GM18508 (cell line): ENCODE measurements at regions not wholly inside any gene's neighbourhood (a gene's known extent, or its start where the extent isn't known, plus 50 kb on each side); places are given as distances from the start of the nearest gene placed in this dataset.
"Not testable (repeated sequence)": the region's sequence is repeated elsewhere in the genome, so short reads cannot be mapped to it uniquely, and the experiment has no call there.

Experiments
- ATAC-seq: cut with Tn5 transposase; IDR thresholded peaks from one replicate; pipeline ENCODE4 v1.9.1; 2021; ENCODE audit warnings: moderate number of reproducible peaks; ENCODE audit not compliant: insufficient read depth, unreplicated experiment

DNA sequence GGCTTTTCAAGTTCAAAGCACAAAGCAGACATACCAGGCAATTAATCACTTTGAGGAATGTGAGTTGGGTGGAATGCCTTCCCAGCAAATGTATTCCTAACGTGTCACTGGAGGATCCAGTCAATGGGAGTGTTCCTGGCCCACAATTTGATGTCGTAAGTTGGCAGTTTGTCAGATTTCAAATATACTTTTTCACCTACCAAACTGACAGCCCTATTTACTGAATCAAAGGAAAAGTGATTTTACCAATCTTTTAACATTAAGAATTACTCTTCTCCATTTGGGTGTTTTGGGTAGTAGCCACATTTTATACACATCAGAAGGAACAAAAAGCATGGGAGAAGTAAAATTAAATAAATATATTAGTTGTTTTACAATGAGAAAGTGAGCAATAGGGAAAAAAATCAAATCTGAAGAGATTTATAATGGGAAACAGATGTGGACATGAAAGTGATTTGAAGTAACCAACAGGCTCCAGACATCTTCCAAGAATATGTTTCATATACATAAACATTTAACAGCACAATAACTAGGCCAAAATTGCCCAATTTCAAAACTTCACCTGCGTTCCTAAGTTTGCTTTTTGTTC is 222.9 kb downstream of the MTERF1 start:
- ATAC-seq = no peak

DNA sequence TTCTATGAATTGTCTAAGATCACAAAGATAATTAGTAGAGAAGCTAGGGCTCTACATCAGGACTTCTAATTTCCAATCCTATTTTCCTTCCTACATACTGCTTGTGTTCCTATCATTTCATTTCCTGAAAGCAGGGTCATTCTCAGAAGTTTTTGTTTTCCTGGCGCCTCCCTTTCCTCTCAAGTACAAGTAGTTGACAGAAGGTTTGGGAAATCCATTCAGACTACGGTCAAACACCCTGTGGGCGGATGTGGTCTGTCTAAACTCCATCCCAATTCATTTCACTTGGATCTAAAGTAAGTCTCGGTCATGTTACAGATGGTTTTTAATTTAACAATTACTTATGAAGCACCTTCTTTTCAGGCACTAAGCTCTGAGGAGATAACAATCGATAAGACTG is 221.4 kb downstream of the MTERF1 start:
- ATAC-seq = no peak

DNA sequence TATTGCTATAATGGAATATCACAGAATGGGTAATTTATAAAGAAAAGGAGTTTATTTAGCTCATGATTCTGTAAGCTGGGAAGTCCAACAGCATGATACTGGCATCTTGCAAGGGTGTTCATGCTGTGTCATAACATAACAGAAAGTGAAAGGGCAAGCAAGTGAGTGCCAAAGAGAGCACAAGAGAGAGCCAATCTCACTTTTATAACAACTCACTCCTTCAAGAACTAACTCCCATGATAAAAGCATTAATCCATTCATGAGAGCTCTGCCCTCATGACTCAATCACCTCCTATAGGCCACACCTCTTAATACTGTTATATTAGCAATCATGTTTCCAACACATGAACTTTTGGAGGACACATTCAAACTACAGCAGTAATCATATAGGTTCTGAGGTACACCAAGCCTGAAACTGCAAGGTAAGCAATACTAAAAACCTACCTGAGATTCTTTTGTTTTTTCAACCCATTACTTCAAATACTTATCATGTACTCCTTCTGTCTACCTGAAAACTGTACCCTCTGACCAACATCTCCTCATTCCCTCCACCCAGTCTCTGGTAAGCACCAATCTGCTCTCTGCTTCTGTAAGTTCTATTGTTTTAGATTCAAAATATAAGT is 219.7 kb downstream of the MTERF1 start:
- ATAC-seq = peak; percentile 63

DNA sequence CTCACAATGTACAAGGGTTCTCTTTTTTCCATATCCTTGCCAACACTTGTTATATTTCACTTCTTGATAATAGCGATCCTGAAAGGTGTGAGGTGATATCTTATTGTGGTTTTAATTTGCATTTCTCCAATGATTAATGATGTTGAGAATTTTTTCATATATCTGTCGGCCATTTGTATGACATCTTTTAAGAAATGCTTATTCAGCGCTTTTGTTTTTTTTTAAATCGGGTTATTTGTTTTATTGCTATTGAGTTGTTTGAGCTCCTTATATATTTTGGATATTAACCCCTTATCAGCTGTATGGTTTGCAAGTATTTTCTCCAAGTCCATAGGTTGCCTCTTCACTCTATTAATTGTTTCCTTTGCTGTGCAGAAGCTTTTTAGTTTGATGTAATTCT is 218.8 kb downstream of the MTERF1 start:
- ATAC-seq = no peak

DNA sequence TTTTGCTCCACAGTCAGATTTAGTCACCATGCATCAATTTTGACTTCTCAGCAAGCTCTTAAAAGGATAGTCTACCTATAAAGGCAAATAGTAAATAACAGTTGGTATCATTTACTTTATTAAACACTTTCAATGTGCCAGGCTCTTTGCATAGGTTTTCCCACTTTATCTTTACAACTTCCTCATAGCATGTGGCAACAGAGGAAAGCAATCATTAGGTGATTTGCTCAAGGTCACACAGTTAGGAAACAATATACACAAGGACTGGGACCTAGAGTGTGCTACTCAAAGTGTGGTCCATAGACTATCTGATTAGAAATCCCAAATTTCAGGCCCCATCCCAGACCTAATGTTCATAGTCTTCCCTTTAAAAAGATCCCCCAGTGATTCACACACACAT is 212.3 kb downstream of the MTERF1 start:
- ATAC-seq = no peak

DNA sequence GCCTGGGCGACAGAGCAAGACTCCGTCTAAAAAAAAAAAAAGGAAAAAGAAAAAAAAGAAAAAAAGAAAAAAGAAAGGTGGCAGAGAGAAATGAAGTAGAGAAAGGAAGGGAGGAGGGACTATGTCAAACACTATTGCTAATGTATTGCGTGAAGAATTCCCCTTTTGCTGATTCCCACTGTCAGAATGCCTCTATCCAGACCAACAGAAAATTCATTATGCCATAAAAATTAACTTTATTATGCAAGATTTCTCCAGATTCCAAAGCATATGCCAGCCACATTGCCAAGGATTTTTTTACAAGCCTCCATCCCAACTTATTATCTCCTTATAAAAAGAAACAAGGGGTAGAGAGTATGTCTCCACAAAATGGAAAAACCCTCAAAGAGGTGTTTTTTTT is 209.3 kb downstream of the MTERF1 start:
- no peak for ATAC-seq

DNA sequence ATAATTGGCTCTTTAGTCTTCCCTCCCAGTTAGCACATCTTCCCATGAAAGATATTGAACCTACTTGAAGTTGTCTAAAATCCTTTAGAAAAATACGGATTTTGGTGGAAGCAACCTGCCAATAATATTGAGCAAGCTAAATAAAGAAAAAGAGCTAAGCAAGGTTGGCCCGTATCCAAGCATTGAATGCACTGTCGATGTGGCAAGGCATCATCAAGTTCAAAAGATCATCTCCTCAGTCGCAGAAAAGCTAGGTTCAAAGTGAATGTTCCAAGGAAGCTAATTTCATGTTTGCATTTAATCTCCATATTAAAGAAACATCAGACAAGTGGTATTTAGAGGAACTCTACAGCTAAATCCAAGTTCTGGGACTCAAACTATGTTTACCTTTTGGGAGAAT is 206.0 kb downstream of the MTERF1 start:
- ATAC-seq = no peak

DNA sequence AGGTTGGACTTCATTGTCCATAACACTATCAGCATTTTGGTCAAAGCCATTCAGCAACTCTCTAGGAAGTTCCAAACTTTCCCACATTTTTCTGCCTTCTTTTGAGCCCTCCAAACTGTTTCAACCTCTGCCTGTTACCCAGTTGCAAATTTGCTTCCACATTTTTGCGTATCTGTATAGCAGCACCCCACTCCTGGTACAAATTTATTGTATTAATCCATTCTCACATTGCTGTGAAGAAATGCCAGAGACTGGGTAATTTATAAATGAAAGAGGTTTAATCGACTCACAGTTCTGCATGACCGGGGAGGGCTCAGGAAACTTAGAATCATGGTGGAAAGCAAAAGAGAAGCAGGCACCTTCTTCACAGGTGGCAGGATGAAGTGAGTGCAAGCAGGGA is 198.8 kb downstream of the MTERF1 start:
- ATAC-seq = no peak

DNA sequence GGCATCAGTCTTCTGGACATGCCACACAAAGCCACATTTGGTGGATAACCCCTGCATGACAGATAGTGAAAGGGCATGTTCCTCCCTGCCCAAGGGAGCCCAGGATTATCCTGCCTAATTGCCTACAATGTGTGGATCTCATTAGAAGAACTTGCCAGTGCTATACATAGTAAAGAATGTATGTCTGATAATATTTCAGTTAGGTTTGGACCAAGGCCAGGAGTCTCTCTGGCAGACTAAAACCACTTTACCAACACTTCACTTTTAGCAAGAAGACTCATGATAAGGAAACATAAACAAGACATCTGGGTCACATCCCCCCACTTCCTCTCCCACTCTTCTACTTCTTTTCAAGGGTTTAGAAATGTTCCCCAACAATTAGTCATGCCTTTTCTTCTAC is 196.7 kb downstream of the MTERF1 start:
- ATAC-seq = no peak

DNA sequence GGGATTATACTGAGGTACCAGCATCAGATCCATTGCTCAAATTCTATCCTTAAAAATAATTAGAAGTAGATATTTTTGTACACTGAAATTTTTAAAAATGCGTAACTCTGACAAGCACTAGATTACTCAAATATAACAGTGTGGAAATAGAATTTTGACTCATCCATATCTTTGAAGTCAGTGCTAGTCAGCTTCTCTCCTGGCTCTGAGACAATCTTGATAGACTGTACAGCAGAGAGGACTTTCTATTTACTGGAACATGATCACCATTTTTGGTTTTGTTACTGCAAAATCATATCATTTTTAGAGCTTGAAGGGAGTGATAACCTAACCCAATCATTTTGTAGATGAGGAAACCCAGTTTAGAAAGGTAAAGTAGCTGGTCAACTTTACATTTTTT is 195.0 kb downstream of the MTERF1 start:
- no peak for ATAC-seq

DNA sequence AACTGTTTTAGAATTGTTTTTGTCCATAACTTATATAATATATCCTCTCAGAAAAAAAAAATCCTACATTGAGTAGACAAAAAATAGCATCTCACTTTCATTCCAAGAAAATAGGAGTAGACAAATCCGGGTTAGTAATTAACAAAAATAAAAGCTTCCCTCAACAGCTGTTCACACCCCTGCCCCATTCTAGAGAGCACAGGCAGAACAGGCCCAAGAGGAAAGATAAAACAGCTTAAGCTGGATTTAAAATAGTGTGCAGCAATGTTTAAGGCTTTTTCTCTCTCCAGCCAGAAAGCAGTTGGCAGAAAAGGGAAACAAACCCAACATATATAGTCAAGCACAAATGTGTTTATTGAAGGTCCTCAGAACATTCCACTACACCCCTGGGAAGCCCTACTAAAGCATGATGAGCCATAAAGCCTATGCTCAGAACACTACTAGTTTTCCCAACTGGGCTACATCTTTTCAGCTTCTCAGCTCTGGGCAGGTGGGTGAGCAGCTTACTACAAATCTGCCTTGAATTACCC is 189.9 kb downstream of the MTERF1 start:
- no peak for ATAC-seq

DNA sequence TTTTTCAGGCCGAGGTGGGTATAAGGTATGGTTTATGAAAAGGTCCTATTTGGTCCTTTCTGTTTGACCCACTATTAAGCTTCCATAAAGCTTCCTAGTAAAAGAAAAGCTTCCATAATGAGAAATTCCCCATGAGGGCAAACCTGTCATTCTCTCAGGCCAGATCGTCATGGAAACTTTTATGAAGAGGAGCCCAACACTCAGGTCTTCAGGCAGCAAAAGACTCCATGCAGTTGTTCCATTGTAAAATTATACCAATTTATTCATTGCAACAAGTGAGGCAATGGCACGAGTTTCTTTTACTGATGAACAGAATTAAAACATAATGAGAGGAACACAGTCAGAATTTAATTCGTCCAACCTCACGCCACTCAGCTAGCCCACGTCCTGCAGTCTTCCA is 188.6 kb downstream of the MTERF1 start:
- no peak for ATAC-seq

DNA sequence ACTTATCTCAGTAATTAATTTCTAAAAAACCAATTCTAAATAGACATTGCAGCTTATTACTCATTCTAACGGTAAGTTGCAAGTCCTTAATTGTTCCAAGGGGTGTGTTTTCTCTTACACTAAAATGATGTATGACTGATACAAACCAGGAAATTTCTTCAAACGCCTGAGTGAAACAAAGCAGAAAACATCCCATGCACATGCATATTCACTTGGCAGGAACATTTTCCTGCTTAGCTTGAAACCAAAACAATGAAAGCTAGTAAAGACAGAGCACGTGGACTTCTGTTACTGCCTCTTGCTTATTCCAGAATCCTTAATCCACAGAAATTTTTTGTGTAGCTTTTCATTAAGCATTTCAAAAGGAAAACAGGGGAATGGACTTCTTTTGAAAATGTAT is 187.7 kb downstream of the MTERF1 start:
- no peak for ATAC-seq

DNA sequence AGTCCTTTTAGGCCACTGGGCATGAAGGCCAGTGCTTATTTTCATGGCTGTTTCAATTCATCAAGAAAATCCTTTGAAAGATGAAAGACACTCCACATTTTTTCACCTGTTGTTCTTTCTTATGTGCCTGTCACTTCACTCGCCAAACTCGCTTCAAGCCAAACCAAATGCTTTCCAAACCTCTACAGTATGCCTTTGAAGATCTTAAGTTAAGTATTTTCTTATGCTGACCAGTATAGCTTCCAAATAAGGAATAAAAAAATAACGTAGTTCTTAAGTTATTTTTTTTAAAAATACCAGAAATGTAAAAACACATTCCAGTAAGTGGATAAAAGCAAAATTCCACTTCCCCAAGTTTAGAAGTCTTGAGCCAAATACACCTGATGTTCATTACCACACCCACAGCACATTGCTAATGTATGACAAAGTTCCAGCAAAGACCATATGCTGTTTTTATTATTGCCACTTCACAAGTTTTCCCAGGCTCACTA is 186.1 kb downstream of the MTERF1 start:
- ATAC-seq = no peak

DNA sequence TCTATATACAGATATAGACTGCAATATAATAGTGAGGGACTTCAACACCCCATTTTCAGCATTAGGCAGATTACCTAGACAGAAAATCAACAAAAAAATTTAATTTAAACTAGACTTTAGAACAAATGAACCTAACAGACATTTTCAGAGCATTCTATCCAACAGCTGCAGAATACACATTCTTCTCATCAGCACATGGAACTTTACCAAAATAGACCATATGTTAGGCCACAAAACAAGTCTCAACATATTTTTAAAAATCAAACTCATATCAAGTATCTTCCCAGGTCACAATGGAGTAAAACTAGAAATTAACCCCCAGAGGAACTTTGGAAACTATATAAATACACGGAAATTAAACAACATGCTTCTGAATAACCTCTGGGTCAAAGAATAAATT is 169.6 kb downstream of the MTERF1 start:
- ATAC-seq = no peak

DNA sequence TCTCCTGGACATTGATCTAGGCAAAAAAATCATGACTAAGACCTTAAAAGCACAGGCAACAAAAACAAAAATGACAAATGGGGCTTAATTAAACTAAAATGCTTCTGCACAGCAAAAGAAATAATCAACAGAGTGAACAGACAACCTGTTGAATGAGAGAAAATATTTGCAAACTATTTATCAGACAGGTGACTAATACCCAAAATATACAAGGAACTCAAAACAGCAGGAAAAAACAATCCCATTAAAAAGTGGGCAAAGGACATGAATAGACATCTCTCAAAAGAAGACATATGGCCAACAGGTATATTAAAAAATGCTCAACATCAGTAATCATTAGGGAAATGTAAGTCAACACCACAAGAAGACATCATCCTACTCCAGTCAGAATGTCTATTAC is 166.8 kb downstream of the MTERF1 start:
- no peak for ATAC-seq

DNA sequence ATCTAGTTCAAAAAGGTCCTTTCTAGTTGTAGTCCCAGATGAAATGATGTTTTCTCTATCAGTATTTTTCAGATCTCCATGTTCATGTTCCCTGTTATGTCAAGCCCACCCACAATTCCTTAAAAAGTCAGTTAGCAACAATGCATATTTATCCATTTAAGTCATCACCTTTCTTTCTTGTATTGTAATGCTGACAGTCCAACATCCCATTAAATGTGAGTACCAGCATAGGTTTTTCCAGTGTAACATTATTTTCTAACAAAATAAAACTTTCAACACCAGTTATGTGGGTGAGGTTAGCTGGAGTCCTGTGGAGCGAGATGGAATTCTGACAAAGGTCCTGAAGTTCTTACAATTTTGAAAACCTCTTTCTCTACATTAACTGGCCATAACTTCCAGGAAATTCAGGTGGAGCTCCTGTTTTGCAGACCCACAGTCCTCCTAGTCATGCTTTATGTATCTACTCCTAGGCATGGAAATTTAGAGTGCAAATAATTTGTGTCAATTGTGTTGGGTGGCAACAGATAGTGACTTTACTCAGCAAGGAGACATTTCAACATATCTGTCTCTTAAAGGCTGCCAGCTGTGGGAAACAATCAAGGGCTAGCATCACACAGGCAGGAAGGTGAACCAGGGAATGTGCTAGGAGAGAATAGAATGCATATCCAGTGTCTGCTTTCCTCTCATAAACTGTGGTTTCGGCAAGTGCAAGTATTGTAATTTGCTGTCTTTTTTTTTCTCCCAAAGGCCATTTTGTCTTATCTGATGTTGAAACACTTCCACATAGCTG is 162.6 kb downstream of the MTERF1 start:
- no peak for ATAC-seq

DNA sequence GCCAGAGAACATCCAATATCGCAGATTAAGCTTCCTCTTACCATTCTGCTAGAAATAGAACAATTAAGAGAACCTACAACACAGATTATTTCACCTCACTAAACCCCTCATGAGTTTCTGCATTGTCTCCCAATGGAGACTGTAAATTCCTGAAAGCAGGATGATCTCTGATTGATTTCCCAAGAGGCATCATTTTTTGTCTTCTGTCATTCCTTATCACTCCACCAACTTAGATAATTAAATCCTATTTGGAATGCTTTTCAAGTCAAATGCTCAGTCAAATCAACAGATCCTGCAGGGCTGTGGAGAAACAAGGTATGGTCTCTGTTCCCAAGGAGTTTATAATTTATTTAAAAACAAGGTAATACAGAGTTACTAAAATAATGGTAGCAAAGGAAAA is 161.5 kb downstream of the MTERF1 start:
- ATAC-seq = no peak

DNA sequence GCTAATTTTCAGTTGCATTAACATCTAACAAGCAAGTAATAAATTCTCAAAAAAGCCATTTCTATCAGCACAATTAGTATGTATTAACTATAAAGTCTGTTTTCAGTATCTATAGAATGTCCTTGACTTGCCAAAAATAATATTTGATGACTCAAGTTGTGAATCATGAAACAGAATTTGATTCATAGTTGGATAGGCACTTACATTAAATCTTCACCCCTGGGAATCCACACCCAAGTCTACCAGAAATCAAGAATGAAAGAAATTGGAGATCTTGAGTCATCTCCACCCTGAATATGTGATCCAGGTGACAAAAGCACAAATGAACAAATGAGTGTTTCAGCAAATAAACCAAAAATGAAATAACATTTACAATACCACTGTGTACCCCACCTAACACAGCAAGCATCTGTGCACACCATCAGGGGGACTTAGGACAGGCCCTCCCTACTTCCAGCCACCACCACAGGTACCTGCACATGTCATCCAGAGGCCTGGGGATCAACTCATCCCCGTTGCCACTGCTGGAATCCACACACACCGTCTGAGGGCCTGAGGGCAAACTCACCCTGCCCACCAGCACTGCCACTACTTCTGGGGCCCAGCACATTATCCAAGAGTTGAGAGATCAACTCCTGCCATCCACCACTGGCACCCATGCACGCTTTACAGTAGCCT is 160.1 kb downstream of the MTERF1 start:
- no peak for ATAC-seq

DNA sequence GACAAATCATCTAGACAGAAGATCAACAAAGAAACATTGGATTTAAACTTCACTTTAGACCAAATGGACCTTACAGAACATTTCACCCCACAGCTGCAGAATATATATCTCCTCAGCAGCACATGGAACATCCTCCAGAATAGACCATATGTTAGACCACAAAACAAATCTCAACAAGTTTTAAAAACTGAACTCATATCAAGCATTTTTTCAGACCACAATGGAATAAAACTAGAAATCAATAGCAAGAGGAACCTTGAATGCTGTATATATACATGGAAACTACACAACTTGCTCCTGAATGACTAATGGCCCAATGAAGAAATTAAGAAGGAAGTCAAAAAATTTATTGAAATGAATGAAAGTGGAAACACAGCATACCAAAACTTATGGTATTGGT is 157.7 kb downstream of the MTERF1 start:
- no peak for ATAC-seq

DNA sequence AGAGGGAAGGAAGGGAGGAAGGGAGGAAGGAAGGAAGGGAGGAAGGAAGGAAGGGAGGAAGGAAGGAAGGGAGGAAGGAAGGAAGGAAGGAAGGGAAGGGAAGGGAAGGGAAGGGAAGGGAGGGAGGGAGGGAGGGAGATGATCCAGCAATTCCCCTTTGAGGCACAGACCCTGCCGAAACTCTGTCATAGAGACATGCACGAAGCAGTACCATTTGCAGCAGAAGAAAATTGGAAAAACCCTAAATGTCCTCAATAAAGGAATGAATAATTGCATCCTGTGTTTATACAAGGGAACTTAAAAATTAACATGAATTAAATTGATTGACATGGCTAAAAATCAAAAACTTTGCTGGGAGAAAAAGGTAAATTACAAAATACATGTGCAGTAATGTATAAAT is 151.5 kb downstream of the MTERF1 start:
- not testable (repeated sequence) for ATAC-seq
